ENCODE measurements at regions not wholly inside any gene's neighbourhood (a gene's known extent, or its start where the extent isn't known, plus 50 kb on each side); places are given as distances from the start of the nearest gene placed in this dataset.

- Histone ChIP-seq H3K27me3 (ENCODE audit: control insufficient read depth in 4 of 4, insufficient read depth in 4 of 4, low read length in 3 of 4) (peaks cover 0 to 2% (median 0%) of the 10 kb centered on the region in 4 donors), H3K4me1 (ENCODE audit: control insufficient read depth in 4 of 4, insufficient read depth in 4 of 4, low read length in 3 of 4) (no peaks in the 10 kb centered on the region), H3K9ac (ENCODE audit: low read depth in 1 of 2, low read length in 2 of 2) (no peak overlapping the region), H3K4me3 (ENCODE audit: low read depth in 1 of 3, low read length in 3 of 3) (no peak overlapping the region), H3K27ac (ENCODE audit: low read depth in 1 of 2, low read length in 2 of 2) (no peak overlapping the region), H3K36me3 (ENCODE audit: control insufficient read depth in 4 of 4, insufficient read depth in 3 of 4, low read depth in 1 of 4, low read length in 3 of 4) (no peaks in the 10 kb centered on the region), H3K9me3 (ENCODE audit: control insufficient read depth in 4 of 4, low read length in 3 of 4) (peaks cover 0 to 3% (median 0%) of the 10 kb centered on the region in 4 donors)
- TF ChIP-seq HNF4A (conservative IDR thresholded peaks at IDR 0.05): no peak
- TF ChIP-seq ATF3 (IDR thresholded peaks at IDR 0.05): no peak
- no peak for TF ChIP-seq JUND (IDR thresholded peaks at IDR 0.05)
- TF ChIP-seq HNF4G (IDR thresholded peaks at IDR 0.05): no peak
- TF ChIP-seq RXRA (IDR thresholded peaks at IDR 0.05): no peak
- TF ChIP-seq NR2F2 (IDR thresholded peaks at IDR 0.05): no peak
- no peak for TF ChIP-seq SP1 (IDR thresholded peaks at IDR 0.05)
- TF ChIP-seq FOXA2 (IDR thresholded peaks at IDR 0.05): no peak
- no peak for TF ChIP-seq TAF1 (conservative IDR thresholded peaks at IDR 0.05)
- no peak for TF ChIP-seq MAX (IDR thresholded peaks at IDR 0.05)
- no peak for TF ChIP-seq ZBTB33 (IDR thresholded peaks at IDR 0.05)
- TF ChIP-seq FOXA1 (IDR thresholded peaks at IDR 0.05): no peak
- no peak for TF ChIP-seq GABPA (IDR thresholded peaks at IDR 0.05 in 1 of 2, conservative IDR thresholded peaks at IDR 0.05 in 1 of 2)
- no peak for TF ChIP-seq EGR1 (IDR thresholded peaks at IDR 0.05; ENCODE audit: low read depth in 2 of 2)
- no peak for TF ChIP-seq CTCF (IDR thresholded peaks at IDR 0.05; ENCODE audit: low read depth, low read length, missing input control)
- TF ChIP-seq YY1 (IDR thresholded peaks at IDR 0.05): no peak
- no peak for TF ChIP-seq REST (IDR thresholded peaks at IDR 0.05)
- TF ChIP-seq RAD21 (IDR thresholded peaks at IDR 0.05): no peak
- no peak for DNase-seq (ENCODE audit: low spot score)
- 77% methylated on average over 4 of the region's 4 CpGs for WGBS
Measured at GRCh38 chr5:9712506-9712905, 82.4 kb upstream of the TAS2R1 start.
